ENCODE measurements at regions not wholly inside any gene's neighbourhood (a gene's known extent, or its start where the extent isn't known, plus 50 kb on each side); places are given as distances from the start of the nearest gene placed in this dataset.

- Histone ChIP-seq H3K4me1 (ENCODE audit: low read depth, poor library complexity, severe bottlenecking) (no peaks in the 10 kb centered on the region), H2AFZ (ENCODE audit: low read depth) (no peak overlapping the region), H4K20me1 (ENCODE audit: insufficient read depth) (no peaks in the 10 kb centered on the region), H3K27ac (no peak overlapping the region), H3K36me3 (ENCODE audit: insufficient read depth) (no peaks in the 10 kb centered on the region), H3K79me2 (ENCODE audit: insufficient read depth, low read depth) (no peaks in the 10 kb centered on the region), H3K9ac (no peak overlapping the region), H3K27me3 (ENCODE audit: insufficient read depth, low read depth) (no peaks in the 10 kb centered on the region), H3K4me3 (IDR thresholded peaks at IDR 0.05; ENCODE audit: insufficient read depth, low read depth, low read length) (no peak overlapping the region), H3K4me2 (no peak overlapping the region)
- TF ChIP-seq CTCF (conservative IDR thresholded peaks at IDR 0.05; ENCODE audit: low read depth, low read length) = no peak
These were observed 67.0 kb upstream of the FAM9A start for GRCh38 chrX:8868070-8868773.

- H3K4me1 ChIP-seq (ENCODE audit: low read depth, poor library complexity, severe bottlenecking) = no peaks in the 10 kb centered on the region
- no peak overlapping the region for H3K9ac ChIP-seq
- no peak for TF ChIP-seq CTCF (conservative IDR thresholded peaks at IDR 0.05; ENCODE audit: low read depth, low read length)
- no peaks in the 10 kb centered on the region for H4K20me1 ChIP-seq (ENCODE audit: insufficient read depth)
- no peaks in the 10 kb centered on the region for H3K36me3 ChIP-seq (ENCODE audit: insufficient read depth)
- H3K4me3 ChIP-seq (IDR thresholded peaks at IDR 0.05; ENCODE audit: insufficient read depth, low read depth, low read length) = no peak overlapping the region
- no peaks in the 10 kb centered on the region for H3K79me2 ChIP-seq (ENCODE audit: insufficient read depth, low read depth)
- no peak overlapping the region for H3K27ac ChIP-seq
- H3K27me3 ChIP-seq (ENCODE audit: insufficient read depth, low read depth) = no peaks in the 10 kb centered on the region
- no peak overlapping the region for H2AFZ ChIP-seq (ENCODE audit: low read depth)
- H3K4me2 ChIP-seq = no peak overlapping the region
These were observed 66.2 kb upstream of the FAM9A start for GRCh38 chrX:8867406-8867805.

GRCh38 chrX:8864161-8864560 is 63.0 kb upstream of the FAM9A start:
- Histone ChIP-seq H4K20me1 (ENCODE audit: insufficient read depth) (no peaks in the 10 kb centered on the region), H3K4me1 (ENCODE audit: low read depth, poor library complexity, severe bottlenecking) (no peaks in the 10 kb centered on the region), H3K27ac (no peak overlapping the region), H3K36me3 (ENCODE audit: insufficient read depth) (no peaks in the 10 kb centered on the region), H3K4me3 (IDR thresholded peaks at IDR 0.05; ENCODE audit: insufficient read depth, low read depth, low read length) (no peak overlapping the region), H3K79me2 (ENCODE audit: insufficient read depth, low read depth) (no peaks in the 10 kb centered on the region), H3K4me2 (no peak overlapping the region), H3K27me3 (ENCODE audit: insufficient read depth, low read depth) (no peaks in the 10 kb centered on the region), H2AFZ (ENCODE audit: low read depth) (no peak overlapping the region), H3K9ac (no peak overlapping the region)
- TF ChIP-seq CTCF (conservative IDR thresholded peaks at IDR 0.05; ENCODE audit: low read depth, low read length) = no peak

- Histone ChIP-seq H3K4me2 (no peak overlapping the region), H3K9ac (no peak overlapping the region), H4K20me1 (ENCODE audit: insufficient read depth) (no peaks in the 10 kb centered on the region), H3K27me3 (ENCODE audit: insufficient read depth, low read depth) (no peaks in the 10 kb centered on the region), H3K4me1 (ENCODE audit: low read depth, poor library complexity, severe bottlenecking) (no peaks in the 10 kb centered on the region), H3K4me3 (IDR thresholded peaks at IDR 0.05; ENCODE audit: insufficient read depth, low read depth, low read length) (no peak overlapping the region), H3K79me2 (ENCODE audit: insufficient read depth, low read depth) (no peaks in the 10 kb centered on the region), H2AFZ (ENCODE audit: low read depth) (no peak overlapping the region), H3K36me3 (ENCODE audit: insufficient read depth) (no peaks in the 10 kb centered on the region), H3K27ac (no peak overlapping the region)
- no peak for TF ChIP-seq CTCF (conservative IDR thresholded peaks at IDR 0.05; ENCODE audit: low read depth, low read length)
These were observed 60.7 kb upstream of the FAM9A start for GRCh38 chrX:8861908-8862307.
